GM23338 (cell line): ENCODE measurements at regions not wholly inside any gene's neighbourhood (a gene's known extent, or its start where the extent isn't known, plus 50 kb on each side); places are given as distances from the start of the nearest gene placed in this dataset.

Experiments used
- ATAC-seq: fragments of 200-7000 bp; cut with Tn5 transposase; 3 replicates; pipeline ENCODE4 v1.9.1; 2020
- DNase-seq: peaks from one replicate; pipeline ENCODE4 v3.0.0-alpha.2; 2015; ENCODE audit warnings: low spot score
- H2AFZ ChIP-seq: fragments of 200-600 bp; sonication (generic); 2 replicates; pipeline ENCODE4 v1.8.0; 2016; ENCODE audit warnings: antibody characterized with exemption, mild to moderate bottlenecking, moderate library complexity
- H3F3A ChIP-seq: fragments of 200-600 bp; sonication (generic); replicated peaks from 2 replicates; pipeline ENCODE4 v1.8.0; 2017; ENCODE audit warnings: antibody characterized with exemption, mixed run types, low read depth
- H3K27ac ChIP-seq: fragments of 200-600 bp; sonication (generic); 2 replicates; pipeline ENCODE4 v1.6.1; 2016; ENCODE audit warnings: low read depth
- H3K27me3 ChIP-seq: fragments of 200-600 bp; sonication (generic); 2 replicates; pipeline ENCODE4 v1.8.0; 2016; ENCODE audit warnings: mild to moderate bottlenecking, mixed run types, moderate library complexity; ENCODE audit not compliant: insufficient read depth
- H3K36me3 ChIP-seq: fragments of 200-600 bp; sonication (generic); 2 replicates; pipeline ENCODE4 v1.8.0; 2016; ENCODE audit warnings: mild to moderate bottlenecking; ENCODE audit not compliant: insufficient read depth
- H3K4me1 ChIP-seq: fragments of 200-600 bp; sonication (generic); 2 replicates; pipeline ENCODE4 v1.8.0; 2016; ENCODE audit warnings: mild to moderate bottlenecking, moderate library complexity; ENCODE audit not compliant: insufficient read depth
- H3K4me2 ChIP-seq: fragments of 200-600 bp; sonication (generic); 2 replicates; pipeline ENCODE4 v1.7.1; 2017; ENCODE audit warnings: mixed run types
- H3K4me3 ChIP-seq: fragments of 200-600 bp; sonication (generic); 2 replicates; pipeline ENCODE4 v1.6.1; 2016; ENCODE audit warnings: mixed run types
- H3K79me2 ChIP-seq: fragments of 200-600 bp; sonication (generic); replicated peaks from 2 replicates; pipeline ENCODE4 v1.8.0; 2017; ENCODE audit warnings: mild to moderate bottlenecking; ENCODE audit not compliant: insufficient read depth
- H3K9me2 ChIP-seq: fragments of 200-600 bp; sonication (generic); 2 replicates; pipeline ENCODE4 v1.8.0; 2017; ENCODE audit not compliant: insufficient read depth
- H4K20me1 ChIP-seq: fragments of 200-600 bp; sonication (generic); replicated peaks from 2 replicates; pipeline ENCODE4 v1.8.0; 2017; ENCODE audit warnings: mild to moderate bottlenecking; ENCODE audit not compliant: insufficient read depth
- H3K27ac Mint-ChIP-seq: 2 replicates; pipeline ENCODE4 v1.8.0; 2020; ENCODE audit warnings: inconsistent platforms, mild to moderate bottlenecking, moderate library complexity, mixed read lengths
- H3K27me3 Mint-ChIP-seq: 3 replicates; pipeline ENCODE4 v1.8.0; 2022; ENCODE audit warnings: low read depth, mild to moderate bottlenecking, moderate library complexity, mixed read lengths, inconsistent platforms; ENCODE audit not compliant: insufficient read depth, poor library complexity
- H3K36me3 Mint-ChIP-seq: 3 replicates; pipeline ENCODE4 v1.8.0; 2021; ENCODE audit warnings: low read depth, mild to moderate bottlenecking, inconsistent platforms, moderate library complexity, mixed read lengths
- H3K4me1 Mint-ChIP-seq: 3 replicates; pipeline ENCODE4 v1.8.0; 2020; ENCODE audit warnings: mild to moderate bottlenecking, inconsistent platforms, mixed read lengths
- H3K4me3 Mint-ChIP-seq: 3 replicates; pipeline ENCODE4 v1.8.0; 2021; ENCODE audit warnings: moderate library complexity, mild to moderate bottlenecking, inconsistent platforms, mixed read lengths
- H3K9me3 Mint-ChIP-seq: 3 replicates; pipeline ENCODE4 v1.8.0; 2020; ENCODE audit warnings: moderate library complexity, mild to moderate bottlenecking, inconsistent platforms, mixed read lengths
- CTCF ChIP-seq, 2 experiments: fragments of 200-600 bp in 1 of 2; sonication (generic) in 1 of 2; conservative IDR thresholded peaks; 2 replicates each; pipeline versions ENCODE4 v1.5.1 to v1.6.1; 2016 to 2017; ENCODE audit warnings: antibody characterized with exemption in 2 of 2, low read depth in 2 of 2, mild to moderate bottlenecking in 2 of 2, moderate library complexity in 1 of 2
- ETS1 ChIP-seq: IDR thresholded peaks from 2 replicates; pipeline ENCODE4 v1.6.1; 2016; ENCODE audit warnings: antibody characterized with exemption
- EZH2 ChIP-seq: fragments of 200-600 bp; sonication (generic); IDR thresholded peaks from one replicate; pipeline ENCODE4 v1.8.0; 2017; ENCODE audit warnings: antibody characterized with exemption, mild to moderate bottlenecking, low read depth; ENCODE audit not compliant: unreplicated experiment
- JUNB ChIP-seq: IDR thresholded peaks from one replicate; pipeline ENCODE4 v1.6.1; 2016; ENCODE audit warnings: antibody characterized with exemption; ENCODE audit not compliant: unreplicated experiment
- STAT1 ChIP-seq: IDR thresholded peaks from one replicate; pipeline ENCODE4 v1.6.1; 2016; ENCODE audit warnings: antibody characterized with exemption; ENCODE audit not compliant: unreplicated experiment
- ZNF114 ChIP-seq: fragments of 250-450 bp; sonication (Bioruptor Pico); IDR thresholded peaks from 2 replicates; pipeline ENCODE4 v1.5.0; 2020; ENCODE audit warnings: mild to moderate bottlenecking, moderate library complexity
- ZNF331 ChIP-seq: fragments of 250-450 bp; sonication (Bioruptor Pico); IDR thresholded peaks from 2 replicates; pipeline ENCODE4 v1.5.0; 2020; ENCODE audit warnings: low read depth, mild to moderate bottlenecking, moderate library complexity

GRCh38 chr15:98123834-98124233 is 163.3 kb downstream of the ARRDC4 start:
- H3K36me3 ChIP-seq = no peaks in the 10 kb centered on the region
- no peak for ATAC-seq
- H3K4me3 ChIP-seq = no peak overlapping the region
- no peaks in the 10 kb centered on the region for H3K79me2 ChIP-seq
- no peak for TF ChIP-seq CTCF (conservative IDR thresholded peaks at IDR 0.05; ENCODE audit: low read depth in 2 of 2)
- TF ChIP-seq ETS1 = no peak
- no peak for TF ChIP-seq ZNF331 (CRISPR knock-in tag)
- TF ChIP-seq STAT1 = no peak
- no peak for TF ChIP-seq ZNF114 (CRISPR knock-in tag)
- no peak overlapping the region for H3K4me2 ChIP-seq
- no peaks in the 10 kb centered on the region for H4K20me1 ChIP-seq
- Mint-ChIP-seq H3K27ac (no peak overlapping the region), H3K36me3 (no peaks in the 10 kb centered on the region; the same call in 2 of the 3 replicates), H3K4me1 (peaks cover 8% of the 10 kb centered on the region), H3K9me3 (no peaks in the 10 kb centered on the region), H3K4me3 (no peak overlapping the region), H3K27me3 (peaks cover 5% of the 10 kb centered on the region)
- no peak for DNase-seq
- H3K4me1 ChIP-seq = no peaks in the 10 kb centered on the region
- H3F3A ChIP-seq = no peaks in the 10 kb centered on the region
- no peaks in the 10 kb centered on the region for H3K27me3 ChIP-seq
- H3K9me2 ChIP-seq = peaks cover 5% of the 10 kb centered on the region; the same call in 1 of the 2 replicates
- H3K27ac ChIP-seq = no peak overlapping the region
- no peak overlapping the region for H2AFZ ChIP-seq

GRCh38 chr15:98124581-98124980 is 164.1 kb downstream of the ARRDC4 start:
- Mint-ChIP-seq H3K4me1 (peaks cover 8% of the 10 kb centered on the region), H3K9me3 (no peaks in the 10 kb centered on the region), H3K4me3 (no peak overlapping the region), H3K27ac (no peak overlapping the region), H3K27me3 (peaks cover 5% of the 10 kb centered on the region), H3K36me3 (no peaks in the 10 kb centered on the region)
- Histone ChIP-seq H4K20me1 (no peaks in the 10 kb centered on the region), H3K79me2 (no peaks in the 10 kb centered on the region), H3K36me3 (no peaks in the 10 kb centered on the region), H3F3A (no peaks in the 10 kb centered on the region), H3K4me3 (no peak overlapping the region), H3K4me1 (no peaks in the 10 kb centered on the region), H3K4me2 (no peak overlapping the region), H3K9me2 (peaks cover 4% of the 10 kb centered on the region; the same call in 1 of the 2 replicates), H3K27ac (no peak overlapping the region), H2AFZ (no peak overlapping the region), H3K27me3 (no peaks in the 10 kb centered on the region)
- no peak for DNase-seq
- TF ChIP-seq STAT1 = no peak
- TF ChIP-seq JUNB = no peak
- TF ChIP-seq ZNF114 (CRISPR knock-in tag) = no peak
- TF ChIP-seq EZH2 = no peak
- ATAC-seq = no peak
